GM10248 (cell line): ENCODE measurements at regions not wholly inside any gene's neighbourhood (a gene's known extent, or its start where the extent isn't known, plus 50 kb on each side); places are given as distances from the start of the nearest gene placed in this dataset.

ENCODE experiments used
- CTCF ChIA-PET: fragments of 300-600 bp; sonication (Branson Sonifier 250); formaldehyde crosslinking; extraction: SDS; loops from one replicate; lab custom pipeline; 2021; ENCODE audit warnings: antibody characterized with exemption; lab: Yijun Ruan, JAX
- POLR2A ChIA-PET: fragments of 350-650 bp; sonication (Branson Sonifier 250); formaldehyde crosslinking; extraction: SDS; loops from one replicate; lab custom pipeline; 2020; ENCODE audit warnings: antibody characterized with exemption; lab: Yijun Ruan, JAX
- DNase-seq: peaks from one replicate; pipeline ENCODE4 v3.0.0; 2012; ENCODE audit errors: extremely low spot score
- CTCF ChIP-seq: IDR thresholded peaks from 2 replicates; pipeline ENCODE4 v1.5.1; 2012; ENCODE audit warnings: mild to moderate bottlenecking, low read depth; ENCODE audit errors: extremely low read depth, missing control alignments, control extremely low read depth

GRCh38 chr18:30583768-30584167 lies 458.8 kb downstream of the DSC3 start:
- TF ChIP-seq CTCF: no peak
- ChIA-PET POLR2A (no interaction called here), CTCF (interaction anchor here (1.7 kb wide), 1 partner anchor 11 kb away, joined by 4 read pairs; no protein-coding TSS in a partner anchor)
- DNase-seq: no peak

DNA sequence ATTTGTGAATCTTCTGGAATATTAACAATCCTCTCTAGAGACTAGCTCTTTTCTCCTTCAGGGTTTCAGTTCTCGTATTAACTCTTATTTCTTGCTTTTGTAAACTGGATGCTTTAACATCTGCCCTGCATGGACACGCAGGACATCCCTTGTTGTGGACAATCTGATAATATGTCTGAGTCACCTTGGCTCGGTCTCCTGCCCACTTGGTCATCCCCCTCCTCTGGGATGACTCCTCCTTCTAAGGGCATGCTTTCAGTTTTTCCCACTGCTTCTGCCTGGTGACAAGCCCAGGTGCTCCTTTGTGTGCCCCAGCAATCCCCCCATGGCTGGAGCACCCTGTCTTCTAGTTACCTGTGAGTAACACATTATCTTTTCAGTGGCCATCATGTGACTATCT lies 460.5 kb downstream of the DSC3 start:
- ChIA-PET CTCF (no interaction called here), POLR2A (no interaction called here)
- no peak for DNase-seq
- no peak for TF ChIP-seq CTCF

DNA sequence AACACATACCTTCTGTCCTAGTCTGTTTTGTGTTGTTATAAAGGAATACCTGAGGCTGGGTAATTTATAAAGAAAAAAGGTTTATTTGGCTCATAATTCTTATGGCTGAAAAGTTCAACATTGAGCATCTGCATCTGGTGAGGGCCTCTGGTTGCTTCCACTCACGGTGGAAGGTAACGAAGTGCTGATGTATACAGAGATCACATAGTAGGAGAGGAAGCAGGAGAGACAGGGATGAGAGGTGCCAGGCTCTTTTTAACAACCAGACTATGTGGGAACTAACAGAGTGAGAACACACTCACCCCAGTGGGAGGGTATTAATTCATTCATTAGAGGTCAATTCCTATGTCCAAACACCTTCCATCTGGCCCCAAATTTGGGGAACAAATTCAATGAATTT lies 463.8 kb downstream of the DSC3 start:
- ChIA-PET POLR2A (no interaction called here), CTCF (interaction anchor here (1.4 kb wide), 1 partner anchor 44 kb away, joined by 3 read pairs; no protein-coding TSS in a partner anchor)
- no peak for TF ChIP-seq CTCF
- no peak for DNase-seq

DNA sequence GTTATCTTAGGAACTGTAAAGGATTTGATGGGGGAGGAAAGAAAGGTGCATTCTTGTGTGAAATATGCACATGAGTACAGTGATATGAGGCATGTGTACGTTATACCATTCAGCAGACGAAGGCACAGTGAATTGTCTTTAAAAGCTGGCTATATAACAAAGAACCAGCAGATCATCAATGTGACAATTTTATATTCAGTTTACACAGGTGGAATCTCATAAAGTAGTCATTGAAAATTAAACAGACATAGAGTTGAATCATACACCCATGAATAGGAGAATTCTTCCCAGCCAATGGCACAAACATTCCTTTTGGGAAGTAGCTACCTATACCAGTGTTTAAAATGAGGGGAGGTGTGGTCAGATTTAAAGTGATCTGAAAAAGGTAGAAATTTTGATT lies 470.3 kb downstream of the DSC3 start:
- no peak for DNase-seq
- CTCF ChIA-PET: interaction anchor here (0.9 to 1.0 kb wide), 2 partner anchors 9 to 12 kb away, joined by 3 to 4 read pairs; no protein-coding TSS in a partner anchor
- POLR2A ChIA-PET: no interaction called here
- TF ChIP-seq CTCF: no peak

DNA sequence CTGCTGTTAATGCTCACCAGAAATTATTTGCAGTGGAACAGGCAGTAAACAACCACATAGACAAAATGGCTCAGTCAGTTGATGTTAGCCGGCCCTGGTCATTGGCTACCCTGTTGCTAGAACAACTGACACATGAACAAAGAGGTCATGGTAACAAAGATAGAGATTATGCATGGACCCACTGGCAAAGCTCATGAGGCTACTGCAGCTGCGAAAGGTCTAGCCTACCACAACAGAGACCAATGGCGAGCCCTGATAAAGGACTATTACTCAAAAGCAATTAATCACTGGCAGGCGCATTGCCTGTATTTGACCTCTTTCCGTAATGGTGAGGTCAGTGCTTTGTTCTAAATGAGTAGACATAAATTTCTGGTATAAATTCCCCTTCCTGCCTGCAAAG lies 474.2 kb downstream of the DSC3 start:
- no peak for DNase-seq
- CTCF ChIA-PET: no interaction called here
- no peak for TF ChIP-seq CTCF
- POLR2A ChIA-PET: no interaction called here

DNA sequence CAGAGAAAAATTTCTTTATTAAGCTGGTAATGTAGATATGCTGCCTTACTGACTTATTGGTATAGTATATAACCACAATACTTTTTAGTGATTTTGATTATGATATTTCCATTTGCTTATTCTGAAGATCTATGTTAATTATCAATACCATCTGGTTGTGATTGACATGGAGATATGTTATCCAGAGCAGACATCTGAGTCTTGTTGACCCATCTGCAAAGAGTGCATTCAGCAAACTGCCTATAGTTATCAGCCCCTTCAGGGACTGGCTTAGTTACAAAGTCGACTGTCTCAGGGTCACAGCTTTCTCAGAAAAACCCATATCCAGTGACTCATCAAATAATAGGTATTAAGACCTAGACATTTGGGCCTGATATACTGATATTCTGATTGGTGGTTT lies 475.7 kb downstream of the DSC3 start:
- no peak for TF ChIP-seq CTCF
- no peak for DNase-seq
- CTCF ChIA-PET: no interaction called here
- POLR2A ChIA-PET: no interaction called here

DNA sequence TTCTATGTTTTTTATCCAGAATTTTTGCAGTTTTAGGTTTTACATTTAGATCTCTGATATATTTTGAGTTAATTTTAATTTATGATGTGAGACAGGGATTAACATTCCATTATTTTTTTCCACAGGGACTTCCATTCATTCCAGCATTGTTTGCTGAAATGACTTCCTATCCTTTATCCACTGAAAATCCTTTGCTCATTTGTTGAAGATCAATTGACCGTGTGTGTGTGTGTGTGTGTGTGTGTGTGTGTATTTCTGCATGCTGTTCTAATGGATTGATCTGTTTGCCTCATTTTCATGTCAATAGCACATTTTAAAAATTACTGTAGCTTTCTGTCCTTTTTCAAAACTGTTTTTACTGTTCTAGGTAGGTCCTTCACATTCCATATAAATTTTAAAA lies 480.3 kb downstream of the DSC3 start:
- CTCF ChIA-PET: interaction anchor here (1.1 to 1.2 kb wide), 2 partner anchors 10 to 21 kb away, joined by 3 read pairs; no protein-coding TSS in a partner anchor
- DNase-seq: no peak
- POLR2A ChIA-PET: no interaction called here
- no peak for TF ChIP-seq CTCF
